ENCODE measurements at regions not wholly inside any gene's neighbourhood (a gene's known extent, or its start where the extent isn't known, plus 50 kb on each side); places are given as distances from the start of the nearest gene placed in this dataset.
A peak's percentile ranks its signal among the peaks of the same experiment; 100 is the strongest.

GRCh38 chr9:88077071-88077617 is 61.1 kb downstream of the SPATA31C2 start:
- DNase-seq = no peak

GRCh38 chr9:88076286-88077070 is 61.8 kb downstream of the SPATA31C2 start:
- peak; percentile 11 to 70 (median 40) for DNase-seq

- no peak for DNase-seq
These were observed 62.3 kb downstream of the SPATA31C2 start for GRCh38 chr9:88075966-88076285.

- DNase-seq = no peak
These were observed 62.8 kb downstream of the SPATA31C2 start for GRCh38 chr9:88075506-88075905.

- DNase-seq = no peak
These were observed 63.3 kb downstream of the SPATA31C2 start for GRCh38 chr9:88074931-88075330.

GRCh38 chr9:88072831-88073375 is 65.4 kb downstream of the SPATA31C2 start:
- DNase-seq = no peak

GRCh38 chr9:88071331-88071730 is 66.9 kb downstream of the SPATA31C2 start:
- peak in 1 of 4 experiments; percentile 26 for DNase-seq

- no peak for DNase-seq
These were observed 72.7 kb downstream of the SPATA31C2 start for GRCh38 chr9:88065619-88066018.

GRCh38 chr9:88064554-88064953 is 73.7 kb downstream of the SPATA31C2 start:
- no peak for DNase-seq

- DNase-seq = no peak
These were observed 77.5 kb downstream of the SPATA31C2 start for GRCh38 chr9:88060746-88061145.

GRCh38 chr9:88059469-88059868 is 78.8 kb downstream of the SPATA31C2 start:
- no peak for DNase-seq

GRCh38 chr9:88056876-88057275 is 81.4 kb downstream of the SPATA31C2 start:
- DNase-seq = no peak

- no peak for DNase-seq
These were observed 79.6 kb upstream of the CDK20 start for GRCh38 chr9:88053856-88054501.

- DNase-seq = no peak
These were observed 78.1 kb upstream of the CDK20 start for GRCh38 chr9:88052321-88052965.

GRCh38 chr9:88051138-88051537 is 76.8 kb upstream of the CDK20 start:
- DNase-seq = no peak

GRCh38 chr9:88049677-88050307 is 75.5 kb upstream of the CDK20 start:
- DNase-seq = no peak

- no peak for DNase-seq
These were observed 72.2 kb upstream of the CDK20 start for GRCh38 chr9:88046542-88046941.

GRCh38 chr9:88045686-88046085 is 71.4 kb upstream of the CDK20 start:
- DNase-seq = no peak

- no peak for DNase-seq
These were observed 69.9 kb upstream of the CDK20 start for GRCh38 chr9:88044200-88044599.

GRCh38 chr9:88043647-88044046 is 69.3 kb upstream of the CDK20 start:
- DNase-seq = no peak

- DNase-seq = peak in 3 of 4 experiments; percentile 15 to 47 (median 22)
These were observed 67.1 kb upstream of the CDK20 start for GRCh38 chr9:88041447-88041846.

- DNase-seq = no peak
These were observed 63.0 kb upstream of the CDK20 start for GRCh38 chr9:88037285-88037845.
